ENCODE measurements at regions not wholly inside any gene's neighbourhood (a gene's known extent, or its start where the extent isn't known, plus 50 kb on each side); places are given as distances from the start of the nearest gene placed in this dataset.

- Histone ChIP-seq H4K20me1 (ENCODE audit: insufficient read depth, poor library complexity, severe bottlenecking) (no peaks in the 10 kb centered on the region), H3K9me2 (replicated peaks; ENCODE audit: insufficient read depth) (no peaks in the 10 kb centered on the region), H3K27me3 (no peaks in the 10 kb centered on the region), H3K4me2 (no peak overlapping the region), H3K79me2 (no peaks in the 10 kb centered on the region), H2AFZ (no peak overlapping the region), H3K27ac (no peak overlapping the region), H3K4me3 (no peak overlapping the region), H3K4me1 (ENCODE audit: insufficient read depth) (no peaks in the 10 kb centered on the region), H3K36me3 (replicated peaks; ENCODE audit: insufficient read depth, low read depth) (no peaks in the 10 kb centered on the region), H3K9me3 (ENCODE audit: low read depth) (no peaks in the 10 kb centered on the region)
- WGBS (ENCODE audit: low lambda C conversion rate, missing lambda C conversion rate): 86% methylated on average over 4 of the region's 4 CpGs
- no peak for TF ChIP-seq EZH2 (IDR thresholded peaks at IDR 0.05; ENCODE audit: borderline replicate concordance)
- no peak for TF ChIP-seq CTCF (IDR thresholded peaks at IDR 0.05; ENCODE audit: poor library complexity)
- no peak for TF ChIP-seq EZH2phosphoT487 (IDR thresholded peaks at IDR 0.05; ENCODE audit: low read depth, severe bottlenecking, unreplicated experiment)
- no peak for DNase-seq (ENCODE audit: low spot score)
Observed at GRCh38 chr1:184285401-184286087, 101.3 kb upstream of the C1orf21 start.

GRCh38 chr1:184287001-184287400, 99.8 kb upstream of the C1orf21 start:
- H2AFZ ChIP-seq: no peak overlapping the region
- H4K20me1 ChIP-seq (ENCODE audit: insufficient read depth, poor library complexity, severe bottlenecking): no peaks in the 10 kb centered on the region
- no peaks in the 10 kb centered on the region for H3K4me1 ChIP-seq (ENCODE audit: insufficient read depth)
- DNase-seq (ENCODE audit: low spot score): no peak
- H3K79me2 ChIP-seq: no peaks in the 10 kb centered on the region
- H3K9me2 ChIP-seq (replicated peaks; ENCODE audit: insufficient read depth): no peaks in the 10 kb centered on the region
- WGBS (ENCODE audit: low lambda C conversion rate, missing lambda C conversion rate): 87% methylated on average over 8 of the region's 8 CpGs
- H3K4me3 ChIP-seq: no peak overlapping the region
- TF ChIP-seq EZH2 (IDR thresholded peaks at IDR 0.05; ENCODE audit: borderline replicate concordance) (no peak), CTCF (IDR thresholded peaks at IDR 0.05; ENCODE audit: poor library complexity) (no peak), EZH2phosphoT487 (IDR thresholded peaks at IDR 0.05; ENCODE audit: low read depth, severe bottlenecking, unreplicated experiment) (no peak)
- no peaks in the 10 kb centered on the region for H3K27me3 ChIP-seq
- H3K27ac ChIP-seq: no peak overlapping the region
- no peaks in the 10 kb centered on the region for H3K9me3 ChIP-seq (ENCODE audit: low read depth)
- no peaks in the 10 kb centered on the region for H3K36me3 ChIP-seq (replicated peaks; ENCODE audit: insufficient read depth, low read depth)
- H3K4me2 ChIP-seq: no peak overlapping the region

GRCh38 chr1:184289825-184290550, 96.8 kb upstream of the C1orf21 start:
- Histone ChIP-seq H4K20me1 (ENCODE audit: insufficient read depth, poor library complexity, severe bottlenecking) (no peaks in the 10 kb centered on the region), H2AFZ (no peak overlapping the region), H3K27ac (no peak overlapping the region), H3K36me3 (replicated peaks; ENCODE audit: insufficient read depth, low read depth) (no peaks in the 10 kb centered on the region), H3K4me1 (ENCODE audit: insufficient read depth) (no peaks in the 10 kb centered on the region), H3K27me3 (no peaks in the 10 kb centered on the region), H3K4me3 (no peak overlapping the region), H3K9me2 (replicated peaks; ENCODE audit: insufficient read depth) (no peaks in the 10 kb centered on the region), H3K9me3 (ENCODE audit: low read depth) (no peaks in the 10 kb centered on the region), H3K79me2 (no peaks in the 10 kb centered on the region), H3K4me2 (no peak overlapping the region)
- 95% methylated on average over 5 of the region's 5 CpGs for WGBS (ENCODE audit: low lambda C conversion rate, missing lambda C conversion rate)
- no peak for DNase-seq (ENCODE audit: low spot score)
- TF ChIP-seq EZH2phosphoT487 (IDR thresholded peaks at IDR 0.05; ENCODE audit: low read depth, severe bottlenecking, unreplicated experiment): no peak
- no peak for TF ChIP-seq EZH2 (IDR thresholded peaks at IDR 0.05; ENCODE audit: borderline replicate concordance)
- no peak for TF ChIP-seq CTCF (IDR thresholded peaks at IDR 0.05; ENCODE audit: poor library complexity)

Measured in hepatocyte (in vitro differentiated cells).